GM21717 (cell line): ENCODE measurements at regions not wholly inside any gene's neighbourhood (a gene's known extent, or its start where the extent isn't known, plus 50 kb on each side); places are given as distances from the start of the nearest gene placed in this dataset.

ENCODE experiments used
- ATAC-seq: cut with Tn5 transposase; IDR thresholded peaks from one replicate; pipeline ENCODE4 v1.9.1; 2021; ENCODE audit warnings: mild to moderate bottlenecking, moderate library complexity; ENCODE audit not compliant: unreplicated experiment

GRCh38 chr9:99361817-99362216 lies 139.7 kb downstream of the SEC61B start:
- ATAC-seq: no peak

- no peak for ATAC-seq
These were observed 140.2 kb downstream of the SEC61B start for GRCh38 chr9:99362321-99362720.

GRCh38 chr9:99363509-99363908 lies 141.4 kb downstream of the SEC61B start:
- no peak for ATAC-seq

GRCh38 chr9:99365233-99365980 lies 143.3 kb downstream of the SEC61B start:
- ATAC-seq: no peak

GRCh38 chr9:99366183-99366582 lies 144.1 kb downstream of the SEC61B start:
- no peak for ATAC-seq

GRCh38 chr9:99366621-99367020 lies 144.5 kb downstream of the SEC61B start:
- ATAC-seq: no peak

GRCh38 chr9:99368341-99369326 lies 146.6 kb downstream of the SEC61B start:
- ATAC-seq: peak; percentile 44

GRCh38 chr9:99369327-99369722 lies 147.2 kb downstream of the SEC61B start:
- ATAC-seq: no peak

- ATAC-seq: no peak
These were observed 148.3 kb downstream of the SEC61B start for GRCh38 chr9:99370376-99370775.

GRCh38 chr9:99371376-99371775 lies 149.3 kb downstream of the SEC61B start:
- ATAC-seq: no peak

- ATAC-seq: no peak
These were observed 151.8 kb downstream of the SEC61B start for GRCh38 chr9:99373912-99374311.

- no peak for ATAC-seq
These were observed 152.7 kb downstream of the SEC61B start for GRCh38 chr9:99374793-99375192.

- no peak for ATAC-seq
These were observed 153.4 kb downstream of the SEC61B start for GRCh38 chr9:99375481-99375880.

- ATAC-seq: no peak
These were observed 156.0 kb downstream of the SEC61B start for GRCh38 chr9:99377790-99378775.

- no peak for ATAC-seq
These were observed 161.5 kb downstream of the SEC61B start for GRCh38 chr9:99383536-99383935.

- ATAC-seq: no peak
These were observed 163.1 kb downstream of the SEC61B start for GRCh38 chr9:99385215-99385614.

- no peak for ATAC-seq
These were observed 163.8 kb downstream of the SEC61B start for GRCh38 chr9:99385814-99386279.

GRCh38 chr9:99387431-99387830 lies 165.3 kb downstream of the SEC61B start:
- no peak for ATAC-seq

GRCh38 chr9:99389087-99390033 lies 167.3 kb downstream of the SEC61B start:
- no peak for ATAC-seq
